IMR-90 (cell line): ENCODE measurements at regions not wholly inside any gene's neighbourhood (a gene's known extent, or its start where the extent isn't known, plus 50 kb on each side); places are given as distances from the start of the nearest gene placed in this dataset.

Experiments used
- ATAC-seq: fragments of 200-7000 bp; cut with Tn5 transposase; 2 replicates; pipeline ENCODE4 v1.9.1; 2020; ENCODE audit warnings: low read depth, mild to moderate bottlenecking, moderate library complexity
- BruUV-seq: library from RNA; stranded (reverse); fragments of 400-500 nt; replicated peaks from 2 replicates; lab custom pipeline; 2021; lab: Mats Ljungman, UMichigan
- CTCF ChIA-PET: fragments of 300-600 bp; formaldehyde crosslinking; extraction: SDS; loops from one replicate; lab custom pipeline; 2021; ENCODE audit warnings: antibody characterized with exemption; lab: Yijun Ruan, JAX
- POLR2A ChIA-PET: fragments of 300-600 bp; sonication (Branson Sonifier 250); formaldehyde crosslinking; loops from one replicate; lab custom pipeline; 2022; ENCODE audit warnings: antibody characterized with exemption; ENCODE audit not compliant: unreplicated experiment; lab: Charles Lee
- DNase-seq: peaks from one replicate; pipeline ENCODE4 v3.0.0; 2013
- H2AFZ ChIP-seq: replicated peaks from 2 replicates; pipeline ENCODE3; 2013; ENCODE audit warnings: low read length, mild to moderate bottlenecking; ENCODE audit not compliant: poor library complexity
- H2AK5ac ChIP-seq: 2 replicates; pipeline ENCODE4 v1.6.1; 2013; ENCODE audit warnings: low read depth, low read length, inconsistent platforms
- H2AK9ac ChIP-seq: replicated peaks from 2 replicates; pipeline ENCODE3; 2013; ENCODE audit warnings: mild to moderate bottlenecking, low read depth, low read length, moderate library complexity; ENCODE audit not compliant: poor library complexity
- H2BK120ac ChIP-seq: 2 replicates; pipeline ENCODE4 v1.6.1; 2013; ENCODE audit warnings: low read depth, low read length, inconsistent platforms
- H2BK15ac ChIP-seq: 3 replicates; pipeline ENCODE4 v1.6.1; 2013; ENCODE audit warnings: low read depth, low read length, inconsistent platforms
- H2BK20ac ChIP-seq: 2 replicates; pipeline ENCODE4 v1.6.1; 2013; ENCODE audit warnings: low read depth, mild to moderate bottlenecking, inconsistent platforms, low read length, moderate library complexity
- H2BK5ac ChIP-seq: 2 replicates; pipeline ENCODE4 v1.6.1; 2013; ENCODE audit warnings: mild to moderate bottlenecking, low read depth, low read length, inconsistent platforms; ENCODE audit not compliant: poor library complexity, severe bottlenecking
- H3K14ac ChIP-seq: replicated peaks from 2 replicates; pipeline ENCODE4 v1.6.1; 2013; ENCODE audit warnings: low read depth, low read length, inconsistent platforms
- H3K18ac ChIP-seq: 2 replicates; pipeline ENCODE4 v1.6.1; 2013; ENCODE audit warnings: low read depth, low read length, control low read depth
- H3K23ac ChIP-seq: 2 replicates; pipeline ENCODE4 v1.6.1; 2013; ENCODE audit warnings: low read depth, low read length, inconsistent platforms
- H3K27ac ChIP-seq: 2 replicates; pipeline ENCODE4 v1.5.1; 2013; ENCODE audit warnings: mild to moderate bottlenecking, control low read depth, low read length; ENCODE audit not compliant: insufficient read depth
- H3K27me3 ChIP-seq: 2 replicates; pipeline ENCODE4 v1.6.1; 2013; ENCODE audit warnings: low read length; ENCODE audit not compliant: control insufficient read depth, insufficient read depth
- H3K36me3 ChIP-seq: 2 replicates; pipeline ENCODE4 v1.6.1; 2013; ENCODE audit warnings: low read length, mixed read lengths; ENCODE audit not compliant: control insufficient read depth, insufficient read depth
- H3K4ac ChIP-seq: 2 replicates; pipeline ENCODE4 v1.6.1; 2013; ENCODE audit warnings: low read depth, low read length, inconsistent platforms
- H3K4me1 ChIP-seq: 2 replicates; pipeline ENCODE4 v1.6.1; 2013; ENCODE audit warnings: low read length, mixed read lengths; ENCODE audit not compliant: control insufficient read depth, insufficient read depth
- H3K4me2 ChIP-seq: 2 replicates; pipeline ENCODE4 v1.6.1; 2013; ENCODE audit warnings: low read depth, mild to moderate bottlenecking, control low read depth, low read length, moderate library complexity
- H3K4me3 ChIP-seq: 2 replicates; pipeline ENCODE4 v1.5.1; 2013; ENCODE audit warnings: low read depth, mild to moderate bottlenecking, control low read depth, low read length, moderate library complexity; ENCODE audit not compliant: insufficient read depth
- H3K56ac ChIP-seq: 2 replicates; pipeline ENCODE4 v1.6.1; 2013; ENCODE audit warnings: low read length, inconsistent platforms; ENCODE audit not compliant: insufficient read depth; ENCODE audit errors: extremely low read depth
- H3K79me1 ChIP-seq, 2 experiments: 2 replicates each; pipeline ENCODE4 v1.6.1; 2013; ENCODE audit warnings: low read length in 2 of 2, inconsistent platforms in 1 of 2, low read depth in 1 of 2
- H3K9ac ChIP-seq: 2 replicates; pipeline ENCODE4 v1.6.1; 2013; ENCODE audit warnings: low read depth, low read length, control low read depth
- H3K9me1 ChIP-seq: 2 replicates; pipeline ENCODE4 v1.6.1; 2013; ENCODE audit warnings: low read length, inconsistent platforms; ENCODE audit not compliant: insufficient read depth
- H3K9me3 ChIP-seq: 2 replicates; pipeline ENCODE4 v1.6.1; 2013; ENCODE audit warnings: low read length; ENCODE audit not compliant: control insufficient read depth, insufficient read depth
- H4K20me1 ChIP-seq: 2 replicates; pipeline ENCODE4 v1.6.1; 2013; ENCODE audit warnings: low read length, inconsistent platforms; ENCODE audit not compliant: insufficient read depth
- H4K5ac ChIP-seq: 2 replicates; pipeline ENCODE4 v1.6.1; 2013; ENCODE audit warnings: mild to moderate bottlenecking, low read depth, low read length, control low read depth
- H4K8ac ChIP-seq, 2 experiments: 2 replicates each; pipeline ENCODE4 v1.6.1; 2013; ENCODE audit warnings: low read depth in 2 of 2, low read length in 2 of 2, control low read depth in 1 of 2, inconsistent platforms in 1 of 2
- H4K91ac ChIP-seq: 2 replicates; pipeline ENCODE4 v1.6.1; 2013; ENCODE audit warnings: low read depth, low read length, inconsistent platforms; ENCODE audit not compliant: insufficient read depth
- BHLHE40 ChIP-seq: fragments of 150-350 bp; IDR thresholded peaks from 2 replicates; pipeline ENCODE4 v1.6.1; 2016; ENCODE audit warnings: mild to moderate bottlenecking, low read depth, low read length
- CEBPB ChIP-seq: IDR thresholded peaks from 2 replicates; pipeline ENCODE4 v1.6.1; 2012; ENCODE audit warnings: low read depth, low read length, improper control_type of control experiment
- CHD1 ChIP-seq: IDR thresholded peaks from 2 replicates; pipeline ENCODE4 v1.6.1; 2012; ENCODE audit warnings: low read depth, low read length, improper control_type of control experiment
- FOS ChIP-seq: fragments of 150-350 bp; IDR thresholded peaks from 2 replicates; pipeline ENCODE4 v1.6.1; 2016; ENCODE audit warnings: low read depth, low read length
- MAFK ChIP-seq: IDR thresholded peaks from 2 replicates; pipeline ENCODE4 v1.6.1; 2012; ENCODE audit warnings: low read depth, low read length, improper control_type of control experiment
- MAZ ChIP-seq: IDR thresholded peaks from 2 replicates; pipeline ENCODE4 v1.6.1; 2012; ENCODE audit warnings: low read depth, mild to moderate bottlenecking, low read length, improper control_type of control experiment, moderate library complexity, borderline replicate concordance
- MXI1 ChIP-seq: IDR thresholded peaks from 2 replicates; pipeline ENCODE4 v1.6.1; 2012; ENCODE audit warnings: low read depth, mild to moderate bottlenecking, low read length, moderate library complexity, borderline replicate concordance
- NFE2L2 ChIP-seq: fragments of 150-350 bp; IDR thresholded peaks from 2 replicates; pipeline ENCODE4 v1.6.1; 2016; ENCODE audit warnings: low read depth, mild to moderate bottlenecking, low read length
- POLR2A ChIP-seq: IDR thresholded peaks from 2 replicates; pipeline ENCODE4 v1.6.1; 2012; ENCODE audit warnings: mild to moderate bottlenecking, low read depth, low read length
- RAD21 ChIP-seq: IDR thresholded peaks from 2 replicates; pipeline ENCODE4 v1.6.1; 2012; ENCODE audit warnings: low read length, improper control_type of control experiment
- RCOR1 ChIP-seq: IDR thresholded peaks from 2 replicates; pipeline ENCODE4 v1.6.1; 2012; ENCODE audit warnings: mild to moderate bottlenecking, low read length, improper control_type of control experiment; ENCODE audit not compliant: insufficient replicate concordance
- RFX5 ChIP-seq: IDR thresholded peaks from 2 replicates; pipeline ENCODE4 v1.8.0; 2012; ENCODE audit warnings: low read depth, mild to moderate bottlenecking, low read length, moderate library complexity
- SMC3 ChIP-seq: fragments of 150-350 bp; IDR thresholded peaks from 2 replicates; pipeline ENCODE4 v1.6.1; 2016; ENCODE audit warnings: low read depth, mild to moderate bottlenecking, antibody characterized with exemption, low read length, moderate library complexity
- WGBS, 2 experiments: methylation state at CpG; one replicate each; pipeline versions ENCODE4 v1.1.5 to v1.1.7; 2013; ENCODE audit warnings: missing lambda C conversion rate in 2 of 2; ENCODE audit not compliant: insufficient read length in 1 of 2; ENCODE audit errors: extremely low coverage in 2 of 2; 5-methylcytosine and 5-hydroxymethylcytosine counted together
- dilution Hi-C: fragments of 300-500 bp; cut with HindIII; formaldehyde crosslinking; loops from one replicate; pipeline ENCODE4 v1.14.3; 2018; ENCODE audit warnings: low sequenced_read_pairs; ENCODE audit not compliant: unreplicated experiment
- in situ Hi-C: fragments of 300-500 bp; cut with MboI; formaldehyde crosslinking; loops from 3 replicates; pipeline ENCODE4 v1.14.3; 2019; ENCODE audit warnings: low sequenced_read_pairs, inconsistent platforms, mixed read lengths
- intact Hi-C: fragments of 100-400 bp; cut with micrococcal nuclease; formaldehyde crosslinking; loops from 2 replicates; pipeline ENCODE4 v1.10.0; 2022
- TF ChIP-seq, protein P1 (sequence below): fragments of 150-350 bp; IDR thresholded peaks from 2 replicates; pipeline ENCODE4 v1.6.1; 2016; ENCODE audit warnings: low read depth, mild to moderate bottlenecking, low read length, moderate library complexity, borderline replicate concordance
- TF ChIP-seq, protein P2 (sequence below): conservative IDR thresholded peaks from 2 replicates; pipeline ENCODE4 v1.5.1; 2012; ENCODE audit warnings: mild to moderate bottlenecking, low read depth, low read length, improper control_type of control experiment
- TF ChIP-seq, protein P3 (sequence below): fragments of 150-350 bp; IDR thresholded peaks from 2 replicates; pipeline ENCODE4 v1.6.1; 2017; ENCODE audit warnings: mild to moderate bottlenecking, antibody characterized with exemption, low read length, low read depth

DNA sequence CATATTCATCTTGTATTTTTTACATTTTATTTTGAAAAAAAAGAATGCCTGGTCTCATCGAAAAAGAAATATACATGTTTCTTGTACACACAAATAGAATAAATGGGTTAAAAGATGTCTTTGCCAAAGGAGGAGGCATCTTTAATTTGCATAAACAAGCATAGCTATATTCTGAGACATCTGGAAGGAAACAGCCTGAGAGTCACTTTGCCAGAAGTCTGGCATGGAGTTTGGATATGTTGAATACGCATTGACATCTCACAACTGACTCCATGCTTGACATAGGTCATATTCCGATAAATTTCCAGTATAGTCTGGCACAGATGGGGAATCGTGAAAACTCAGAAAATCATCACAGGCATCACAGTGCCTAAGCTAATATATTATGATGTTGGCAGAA lies 1317.5 kb upstream of the CELF4 start:
- Histone ChIP-seq H3K4me3 (no peak overlapping the region), H4K91ac (no peak overlapping the region), H2BK120ac (no peak overlapping the region), H3K4me2 (no peak overlapping the region), H3K79me1 (no peaks in the 10 kb centered on the region), H4K8ac (no peak overlapping the region), H4K20me1 (no peaks in the 10 kb centered on the region), H3K9me3 (peaks cover 6% of the 10 kb centered on the region; the same call in 1 of the 2 replicates), H2BK15ac (no peak overlapping the region), H3K14ac (no peak overlapping the region), H2AFZ (no peak overlapping the region), H3K23ac (no peak overlapping the region), H4K5ac (no peak overlapping the region), H3K9ac (no peak overlapping the region), H2BK5ac (no peak overlapping the region), H3K18ac (no peak overlapping the region), H3K27ac (no peak overlapping the region), H3K4ac (no peak overlapping the region), H3K36me3 (no peaks in the 10 kb centered on the region), H2BK20ac (no peak overlapping the region), H3K4me1 (no peaks in the 10 kb centered on the region), H3K9me1 (no peaks in the 10 kb centered on the region), H2AK5ac (no peak overlapping the region), H2AK9ac (no peak overlapping the region), H3K27me3 (no peaks in the 10 kb centered on the region), H3K56ac (no peak overlapping the region)
- no peak for DNase-seq
- in situ Hi-C loops (no loop called here), intact Hi-C loops (no loop called here), dilution Hi-C loops (no loop called here)
- WGBS, 2 experiments = no CpG with 5 or more reads among the region's 4 CpGs
- CTCF ChIA-PET = no interaction called here
- POLR2A ChIA-PET = no interaction called here
- ATAC-seq = no peak
- no TSS peak for BruUV-seq
- TF ChIP-seq SMC3 (no peak), RAD21 (no peak), RCOR1 (no peak), MAFK (no peak), RFX5 (no peak), MAZ (no peak), MXI1 (no peak), POLR2A (no peak), NFE2L2 (no peak), CEBPB (no peak), FOS (no peak), BHLHE40 (no peak), CHD1 (no peak)
- TF ChIP-seq, protein P1, sequence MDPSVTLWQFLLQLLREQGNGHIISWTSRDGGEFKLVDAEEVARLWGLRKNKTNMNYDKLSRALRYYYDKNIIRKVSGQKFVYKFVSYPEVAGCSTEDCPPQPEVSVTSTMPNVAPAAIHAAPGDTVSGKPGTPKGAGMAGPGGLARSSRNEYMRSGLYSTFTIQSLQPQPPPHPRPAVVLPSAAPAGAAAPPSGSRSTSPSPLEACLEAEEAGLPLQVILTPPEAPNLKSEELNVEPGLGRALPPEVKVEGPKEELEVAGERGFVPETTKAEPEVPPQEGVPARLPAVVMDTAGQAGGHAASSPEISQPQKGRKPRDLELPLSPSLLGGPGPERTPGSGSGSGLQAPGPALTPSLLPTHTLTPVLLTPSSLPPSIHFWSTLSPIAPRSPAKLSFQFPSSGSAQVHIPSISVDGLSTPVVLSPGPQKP = no peak
- TF ChIP-seq, protein P2, sequence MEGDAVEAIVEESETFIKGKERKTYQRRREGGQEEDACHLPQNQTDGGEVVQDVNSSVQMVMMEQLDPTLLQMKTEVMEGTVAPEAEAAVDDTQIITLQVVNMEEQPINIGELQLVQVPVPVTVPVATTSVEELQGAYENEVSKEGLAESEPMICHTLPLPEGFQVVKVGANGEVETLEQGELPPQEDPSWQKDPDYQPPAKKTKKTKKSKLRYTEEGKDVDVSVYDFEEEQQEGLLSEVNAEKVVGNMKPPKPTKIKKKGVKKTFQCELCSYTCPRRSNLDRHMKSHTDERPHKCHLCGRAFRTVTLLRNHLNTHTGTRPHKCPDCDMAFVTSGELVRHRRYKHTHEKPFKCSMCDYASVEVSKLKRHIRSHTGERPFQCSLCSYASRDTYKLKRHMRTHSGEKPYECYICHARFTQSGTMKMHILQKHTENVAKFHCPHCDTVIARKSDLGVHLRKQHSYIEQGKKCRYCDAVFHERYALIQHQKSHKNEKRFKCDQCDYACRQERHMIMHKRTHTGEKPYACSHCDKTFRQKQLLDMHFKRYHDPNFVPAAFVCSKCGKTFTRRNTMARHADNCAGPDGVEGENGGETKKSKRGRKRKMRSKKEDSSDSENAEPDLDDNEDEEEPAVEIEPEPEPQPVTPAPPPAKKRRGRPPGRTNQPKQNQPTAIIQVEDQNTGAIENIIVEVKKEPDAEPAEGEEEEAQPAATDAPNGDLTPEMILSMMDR = no peak
- TF ChIP-seq, protein P3, sequence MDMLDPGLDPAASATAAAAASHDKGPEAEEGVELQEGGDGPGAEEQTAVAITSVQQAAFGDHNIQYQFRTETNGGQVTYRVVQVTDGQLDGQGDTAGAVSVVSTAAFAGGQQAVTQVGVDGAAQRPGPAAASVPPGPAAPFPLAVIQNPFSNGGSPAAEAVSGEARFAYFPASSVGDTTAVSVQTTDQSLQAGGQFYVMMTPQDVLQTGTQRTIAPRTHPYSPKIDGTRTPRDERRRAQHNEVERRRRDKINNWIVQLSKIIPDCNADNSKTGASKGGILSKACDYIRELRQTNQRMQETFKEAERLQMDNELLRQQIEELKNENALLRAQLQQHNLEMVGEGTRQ = no peak
